ENCODE measurements at regions not wholly inside any gene's neighbourhood (a gene's known extent, or its start where the extent isn't known, plus 50 kb on each side); places are given as distances from the start of the nearest gene placed in this dataset.

DNA sequence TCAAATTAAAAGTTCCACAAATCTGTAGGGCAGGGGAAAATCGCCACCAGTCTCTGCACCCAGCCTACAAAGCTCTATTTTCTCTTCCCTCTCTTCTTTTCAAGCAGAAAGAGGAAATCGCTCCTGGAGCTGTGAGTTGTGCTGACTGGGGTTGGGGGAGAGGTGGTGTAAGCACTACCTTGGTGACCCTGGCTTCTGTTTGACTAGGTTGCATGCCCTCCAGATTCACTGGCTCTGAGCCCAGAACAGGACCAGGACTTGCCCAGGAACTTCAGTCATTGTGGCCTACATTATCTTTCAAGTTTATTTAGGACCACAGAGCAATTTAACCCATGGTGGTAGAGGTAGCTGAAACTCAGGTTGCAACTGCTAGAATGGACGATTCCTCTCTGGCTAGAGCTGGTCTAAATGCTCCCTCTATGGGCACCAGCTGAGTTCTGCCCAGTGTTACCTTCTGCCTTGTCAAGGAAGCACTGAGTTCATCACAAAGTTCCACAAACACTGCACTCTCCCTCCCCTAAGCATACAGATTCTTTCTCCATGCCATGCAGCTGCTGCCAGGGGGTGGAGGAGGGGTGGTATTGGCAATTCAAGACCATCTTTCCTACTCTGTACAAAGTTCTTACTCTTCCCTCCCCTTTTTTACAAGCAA is 122.0 kb upstream of the BMP5 start:
- TF ChIP-seq CTCF (IDR thresholded peaks at IDR 0.05) (no peak), SIN3A (IDR thresholded peaks at IDR 0.05; ENCODE audit: borderline replicate concordance, low read depth, low read length) (no peak), ZBTB33 (IDR thresholded peaks at IDR 0.05; ENCODE audit: borderline replicate concordance, low read depth) (no peak), MXI1 (IDR thresholded peaks at IDR 0.05; ENCODE audit: low read depth, low read length) (no peak), JUND (IDR thresholded peaks at IDR 0.05) (no peak), USF1 (IDR thresholded peaks at IDR 0.05; ENCODE audit: borderline replicate concordance, low read depth) (no peak), FOSL2 (IDR thresholded peaks at IDR 0.05; ENCODE audit: borderline replicate concordance, low read depth) (no peak), SMC3 (IDR thresholded peaks at IDR 0.05; ENCODE audit: low read depth, low read length) (no peak)
